Nucleus accumbens (tissue), 56 donors: ENCODE measurements at regions not wholly inside any gene's neighbourhood (a gene's known extent, or its start where the extent isn't known, plus 50 kb on each side); places are given as distances from the start of the nearest gene placed in this dataset.
"Not testable (repeated sequence)": the region's sequence is repeated elsewhere in the genome, so short reads cannot be mapped to it uniquely, and the experiment has no call there.

Experiments used
- DNase-seq, 56 donors: peaks; one replicate each; lab custom pipeline; 2025; lab: John Stamatoyannopoulos, UW

DNA sequence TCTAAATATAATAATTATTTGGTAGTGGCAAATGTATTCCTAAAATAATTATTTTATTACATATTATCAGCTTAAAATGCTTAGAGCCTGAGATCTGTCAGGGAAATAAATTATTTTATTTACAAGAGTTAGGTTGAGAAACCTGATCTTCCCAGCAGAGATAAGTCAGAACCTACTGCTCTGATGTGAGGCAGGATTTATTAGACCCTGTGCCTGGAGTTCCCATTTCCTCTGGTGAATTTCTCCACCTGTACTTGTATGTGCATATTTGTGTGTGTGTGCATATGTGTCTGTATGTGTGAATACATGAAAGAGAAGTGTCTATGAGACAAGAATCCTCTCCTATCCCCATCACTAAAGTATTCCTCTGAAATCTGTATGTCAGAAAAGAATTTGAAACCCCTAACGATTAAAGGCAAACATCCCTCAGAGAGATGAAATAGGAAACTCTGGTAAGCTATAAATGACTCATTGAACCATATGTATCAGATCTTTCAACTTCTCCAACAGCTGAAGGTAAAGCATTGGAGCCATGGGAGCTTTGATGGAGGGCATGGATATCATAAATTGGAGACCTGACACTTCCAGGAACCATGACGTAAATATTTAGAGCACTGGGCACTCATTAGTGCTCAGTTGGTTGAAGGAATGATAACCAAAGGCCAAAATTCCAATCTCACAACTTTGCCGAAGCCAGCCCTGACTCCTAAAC lies 190.9 kb downstream of the XPNPEP1 start:
- DNase-seq = no peak

DNA sequence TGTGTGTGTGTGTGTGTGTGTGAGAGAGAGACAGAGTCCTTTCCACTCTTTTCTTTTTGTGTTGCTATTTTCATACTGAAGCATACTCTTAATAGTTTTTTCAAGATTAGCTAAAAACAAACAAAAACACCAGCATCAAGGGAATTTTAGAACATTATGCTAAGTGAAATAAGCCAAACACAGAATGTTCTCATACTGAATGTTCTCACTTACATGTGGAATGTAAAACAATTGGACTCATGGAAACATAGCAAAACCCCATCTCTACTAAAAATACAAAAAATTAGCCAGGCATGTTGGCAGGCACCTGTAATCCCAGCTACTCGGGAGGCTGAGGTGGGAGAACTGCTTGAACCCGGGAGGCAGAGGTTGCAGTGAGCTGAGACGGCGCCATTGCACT lies 193.4 kb downstream of the XPNPEP1 start:
- not testable (repeated sequence) for DNase-seq

DNA sequence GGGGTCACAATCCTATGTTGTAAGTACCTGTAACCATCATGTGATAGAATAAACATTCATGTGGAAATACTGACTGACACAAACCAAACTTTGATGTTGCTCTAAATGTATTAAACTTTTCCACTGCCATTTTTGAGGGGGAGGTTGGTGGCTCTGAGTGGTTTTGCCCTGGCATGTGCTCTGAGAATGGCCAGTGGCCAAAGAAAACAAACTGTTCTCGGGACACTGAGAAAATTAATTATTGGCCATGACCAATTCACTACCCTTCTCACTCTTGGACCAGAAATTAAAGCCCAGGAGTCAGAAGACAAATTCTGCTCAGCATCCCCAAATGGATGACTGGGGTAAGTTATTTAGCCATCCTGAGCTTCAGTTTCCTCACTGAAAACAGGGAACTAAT lies 195.9 kb downstream of the XPNPEP1 start:
- DNase-seq = no peak

GRCh38 chr10:109726473-109726872 lies 196.8 kb downstream of the XPNPEP1 start:
- DNase-seq = no peak

GRCh38 chr10:109723305-109723704 lies 200.0 kb downstream of the XPNPEP1 start:
- no peak for DNase-seq

DNA sequence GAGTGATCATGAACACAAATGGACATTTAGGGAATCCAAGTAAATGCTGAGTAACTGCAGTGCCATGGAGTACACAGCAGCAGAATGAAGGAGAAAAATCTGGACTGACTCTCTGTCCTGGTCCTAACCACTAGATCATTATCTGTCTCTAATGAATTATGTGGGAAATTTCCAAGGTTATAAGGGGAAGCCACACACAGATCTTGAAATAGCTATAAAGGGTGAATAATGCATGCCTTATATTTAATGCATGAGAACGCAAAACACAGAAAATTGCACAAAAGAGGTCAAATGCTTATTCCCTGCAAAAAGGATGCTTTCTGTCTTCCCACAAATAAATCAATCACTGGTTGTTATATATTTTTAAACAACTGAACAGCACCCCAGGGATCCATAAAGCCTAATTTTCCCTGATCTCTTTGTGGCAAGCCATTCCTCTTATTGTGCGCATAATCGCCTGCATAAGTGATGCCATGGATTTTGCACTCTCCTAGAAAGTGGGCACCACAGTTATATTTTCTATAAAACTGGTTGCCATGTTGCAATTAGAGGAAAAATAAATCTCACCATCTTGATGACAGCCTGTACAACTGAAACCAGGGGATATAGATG lies 201.8 kb downstream of the XPNPEP1 start:
- DNase-seq = no peak

DNA sequence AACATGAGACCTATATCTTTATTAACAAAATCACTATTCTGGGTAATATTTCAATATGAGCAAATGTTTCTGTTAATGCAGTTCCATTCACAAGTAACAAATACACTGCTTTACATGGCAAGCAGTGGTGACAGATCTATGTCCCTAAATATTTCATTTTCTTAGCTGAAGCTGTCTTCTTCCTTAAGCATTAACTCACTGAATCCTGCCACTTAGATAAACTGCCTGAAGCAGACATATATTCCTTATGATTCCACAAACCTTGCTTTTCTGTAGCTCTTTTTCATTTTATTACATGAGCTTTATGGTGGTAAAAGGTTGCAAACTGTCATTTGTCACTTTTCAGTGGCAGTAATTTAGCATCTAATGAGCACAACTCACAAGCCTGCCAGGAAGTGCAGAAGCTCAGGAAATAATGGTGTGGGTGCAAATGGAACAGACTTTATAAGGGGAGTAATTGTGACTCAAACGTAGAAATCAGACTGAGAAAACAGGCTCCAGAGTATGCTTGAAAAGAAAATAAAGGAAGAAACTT lies 217.2 kb downstream of the XPNPEP1 start:
- DNase-seq = peak in 1 of 56 donors; percentile 16

DNA sequence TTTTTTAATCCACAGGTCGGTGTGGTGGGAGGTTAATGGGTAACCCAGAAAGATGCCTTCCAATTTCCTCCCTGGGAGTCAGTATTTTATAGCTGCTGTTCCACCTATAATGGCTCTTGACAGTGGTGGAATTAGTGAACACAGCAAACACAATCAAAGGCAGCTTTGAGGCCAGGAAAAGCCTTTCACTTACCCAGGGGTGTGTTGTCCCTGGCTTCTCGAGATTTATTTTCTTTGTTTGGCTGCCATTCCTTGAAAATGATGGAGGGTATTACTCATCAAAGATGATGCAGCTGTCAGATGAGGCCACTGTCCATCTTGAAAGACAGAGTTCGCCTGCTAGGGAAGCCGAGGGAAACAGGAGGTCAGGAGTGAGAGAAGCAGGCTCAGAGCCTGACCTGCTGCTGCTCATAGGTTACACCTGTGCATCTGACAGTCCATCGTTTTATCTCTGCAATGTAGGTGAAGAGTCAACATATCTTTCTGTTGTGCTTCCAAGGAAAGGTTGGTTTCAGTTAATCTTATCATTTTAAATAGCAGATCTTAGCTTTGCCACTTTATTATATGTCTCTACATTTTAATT lies 221.6 kb downstream of the XPNPEP1 start:
- no peak for DNase-seq

GRCh38 chr10:109698882-109699664 lies 224.2 kb downstream of the XPNPEP1 start:
- no peak for DNase-seq

- no peak for DNase-seq
These were observed 225.2 kb downstream of the XPNPEP1 start for GRCh38 chr10:109698086-109698485.

DNA sequence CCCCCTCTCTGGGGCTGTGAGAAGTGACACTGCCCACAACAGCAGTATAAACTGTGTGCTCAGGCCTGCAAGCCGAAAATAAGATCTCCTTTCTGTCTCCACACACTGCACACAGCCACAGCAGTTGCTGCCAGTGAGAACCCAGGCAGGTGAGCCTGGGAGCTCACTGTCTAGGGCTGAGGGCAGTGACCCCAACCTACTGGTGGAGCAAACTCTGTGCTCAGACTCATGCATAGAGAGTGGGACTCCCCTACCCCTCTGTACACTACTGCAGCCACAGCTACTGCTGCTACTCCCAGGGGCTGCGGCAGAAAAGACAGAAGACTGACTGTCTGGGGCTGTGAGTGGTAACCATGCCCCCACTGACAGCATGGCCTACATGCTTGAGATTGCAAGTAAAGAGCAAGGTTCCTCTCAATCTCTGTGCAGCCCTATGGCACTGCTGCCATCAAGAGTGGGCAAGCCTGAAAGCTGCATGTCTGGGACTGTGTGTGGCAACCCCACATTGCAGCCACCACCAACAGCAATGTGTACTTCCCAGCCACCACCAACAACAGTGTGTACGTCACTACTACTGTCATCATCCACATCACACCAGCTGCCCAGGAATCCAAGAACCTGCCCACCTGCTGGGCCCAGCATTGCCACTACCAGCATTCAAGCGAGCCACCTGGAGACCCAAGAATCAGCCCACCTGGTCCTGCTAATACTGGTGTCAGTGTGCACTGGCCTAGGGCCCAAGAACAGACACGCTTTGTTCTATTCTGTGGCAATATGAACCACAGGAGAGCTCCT lies 226.1 kb downstream of the XPNPEP1 start:
- DNase-seq = no peak

DNA sequence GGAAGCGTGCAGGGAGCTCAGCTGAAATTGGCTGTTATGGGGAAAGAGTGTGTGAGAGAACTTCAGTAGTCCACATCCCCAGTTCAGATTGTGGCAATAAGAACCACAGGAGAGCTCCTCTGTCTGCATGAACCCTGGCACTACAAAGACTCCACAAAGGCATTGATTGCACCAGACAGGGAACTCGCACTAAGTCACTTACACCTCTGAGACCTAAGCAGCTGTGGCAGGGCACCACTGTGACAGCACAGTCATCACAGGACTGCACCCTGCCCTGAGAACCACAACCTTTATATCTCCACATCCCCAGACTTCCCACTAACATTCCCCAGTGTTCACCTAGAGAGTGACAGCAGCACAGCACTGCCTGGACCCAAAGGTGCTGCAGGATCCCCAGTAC lies 226.8 kb downstream of the XPNPEP1 start:
- DNase-seq = no peak

DNA sequence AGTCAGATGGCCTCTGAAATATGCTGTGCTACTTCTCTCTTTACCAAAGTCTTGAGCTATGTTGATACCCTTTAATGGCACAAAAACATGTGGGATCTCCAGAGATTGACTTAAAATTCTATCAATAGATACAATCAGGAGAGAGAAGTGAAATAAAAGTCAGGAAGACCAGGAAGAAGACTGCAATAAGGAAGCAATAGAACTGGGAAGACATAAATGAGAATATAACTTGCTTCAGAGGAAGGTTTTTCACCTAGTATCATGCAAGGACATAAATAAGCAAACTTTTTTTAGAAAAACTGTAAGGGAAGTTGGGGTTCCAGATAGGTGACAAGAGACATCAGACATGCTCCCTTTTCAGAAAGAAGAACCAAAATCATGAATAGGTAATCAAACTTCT lies 227.3 kb downstream of the XPNPEP1 start:
- no peak for DNase-seq

DNA sequence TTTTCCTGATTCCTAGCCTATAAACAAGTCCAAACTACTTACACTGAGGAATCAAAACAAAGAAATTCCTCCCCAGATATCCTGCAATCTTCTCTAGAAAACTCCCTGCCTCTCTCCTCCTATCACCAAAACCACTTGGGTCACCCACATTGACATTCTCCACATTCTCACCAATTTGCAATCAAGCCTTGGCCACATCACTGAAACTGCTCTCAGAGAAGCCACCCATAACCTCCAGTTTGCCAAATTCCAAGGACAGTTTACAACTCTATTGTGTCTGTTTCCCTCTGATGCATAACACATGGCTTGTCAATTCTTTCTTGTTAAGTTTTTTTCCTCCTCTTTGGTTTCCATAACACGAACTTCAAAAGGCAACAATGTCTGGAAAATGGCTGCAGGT lies 233.5 kb downstream of the XPNPEP1 start:
- DNase-seq = no peak

- no peak for DNase-seq
These were observed 243.8 kb downstream of the XPNPEP1 start for GRCh38 chr10:109679478-109679877.

DNA sequence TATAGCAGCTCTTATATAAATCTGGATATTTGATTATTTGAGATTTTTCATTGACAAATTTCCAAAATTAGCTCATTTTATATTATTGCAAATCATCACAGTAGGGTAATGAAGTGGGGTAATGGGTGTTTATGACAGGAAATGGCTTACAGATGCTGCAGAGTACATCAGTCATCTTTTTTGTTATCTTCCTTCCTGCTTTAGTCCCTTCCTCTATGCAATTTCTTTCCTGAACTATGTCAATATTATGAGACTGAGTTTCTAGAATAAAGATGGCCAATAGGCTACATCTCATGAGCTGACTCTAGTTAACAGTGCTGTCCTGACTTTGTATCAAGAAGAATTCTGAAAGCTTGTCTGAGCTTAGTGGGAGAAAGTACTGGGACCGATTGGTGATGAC lies 244.5 kb downstream of the XPNPEP1 start:
- DNase-seq = no peak

DNA sequence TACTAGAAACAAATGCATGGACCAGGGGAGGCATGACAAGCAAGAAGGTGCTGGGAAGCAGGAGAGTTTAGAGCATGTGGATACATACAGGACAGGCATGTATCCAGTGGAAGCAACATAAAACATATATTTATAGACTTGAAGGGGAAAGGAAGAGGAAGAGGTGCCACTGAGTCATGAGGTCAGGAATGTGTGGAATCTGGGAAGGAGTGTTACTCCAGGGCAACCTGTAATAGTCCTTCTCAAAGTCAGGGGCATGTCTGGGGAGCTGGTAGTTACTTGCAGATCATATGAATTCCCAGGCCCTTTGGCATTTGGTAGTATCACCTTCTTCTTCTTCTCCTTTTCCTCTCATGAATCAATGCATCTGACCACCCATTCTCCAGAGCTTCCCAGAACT lies 246.6 kb downstream of the XPNPEP1 start:
- no peak for DNase-seq

GRCh38 chr10:109668703-109669102 lies 254.6 kb downstream of the XPNPEP1 start:
- DNase-seq = no peak

GRCh38 chr10:109668154-109668665 lies 255.1 kb downstream of the XPNPEP1 start:
- no peak for DNase-seq

- DNase-seq = no peak
These were observed 258.0 kb downstream of the XPNPEP1 start for GRCh38 chr10:109665321-109665720.
